NCI-H460 (cell line): ENCODE measurements at regions not wholly inside any gene's neighbourhood (a gene's known extent, or its start where the extent isn't known, plus 50 kb on each side); places are given as distances from the start of the nearest gene placed in this dataset.

ENCODE experiments used
- DNase-seq: peaks from one replicate; pipeline ENCODE4 v3.0.0-alpha.2; 2016; ENCODE audit warnings: low read depth; ENCODE audit errors: extremely low read depth

DNA sequence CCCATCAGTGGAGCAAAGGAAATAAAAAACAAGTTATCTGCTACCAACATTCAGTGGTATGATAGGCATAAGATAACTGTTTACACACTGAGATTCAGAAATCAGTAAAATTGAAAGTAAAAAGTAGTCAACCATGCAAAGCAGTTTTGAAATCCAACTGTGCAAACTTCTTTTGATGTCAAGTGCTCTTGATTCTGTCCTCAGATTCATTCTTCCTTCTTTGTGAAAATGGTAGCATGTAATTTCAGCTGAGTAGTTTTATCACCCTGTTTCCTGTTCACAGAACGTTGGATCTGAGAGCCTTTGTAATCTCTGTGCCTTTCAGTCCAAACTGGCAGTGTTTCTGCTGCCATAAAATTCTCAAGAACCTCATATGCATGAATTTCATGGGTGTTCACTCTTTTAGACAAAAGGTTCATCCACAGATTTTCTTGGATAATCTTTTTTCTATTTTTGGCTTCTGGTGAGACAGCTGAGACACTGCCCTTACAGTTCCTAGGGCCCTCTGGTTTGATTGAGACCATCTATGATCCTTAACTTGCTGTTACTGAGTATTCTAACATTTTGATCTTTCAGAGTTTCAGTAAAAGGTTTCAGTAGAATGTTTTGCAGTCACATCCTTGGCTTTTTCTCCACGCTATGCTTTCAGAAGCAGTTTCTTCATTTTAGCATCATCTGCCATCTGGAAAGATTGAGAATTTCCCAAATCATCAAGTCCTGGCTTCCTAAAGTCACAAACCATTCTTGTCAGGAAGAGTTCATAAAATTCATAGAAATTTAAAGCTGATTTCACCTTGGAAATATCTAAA lies 272.3 kb upstream of the EPHA4 start:
- DNase-seq = no peak

DNA sequence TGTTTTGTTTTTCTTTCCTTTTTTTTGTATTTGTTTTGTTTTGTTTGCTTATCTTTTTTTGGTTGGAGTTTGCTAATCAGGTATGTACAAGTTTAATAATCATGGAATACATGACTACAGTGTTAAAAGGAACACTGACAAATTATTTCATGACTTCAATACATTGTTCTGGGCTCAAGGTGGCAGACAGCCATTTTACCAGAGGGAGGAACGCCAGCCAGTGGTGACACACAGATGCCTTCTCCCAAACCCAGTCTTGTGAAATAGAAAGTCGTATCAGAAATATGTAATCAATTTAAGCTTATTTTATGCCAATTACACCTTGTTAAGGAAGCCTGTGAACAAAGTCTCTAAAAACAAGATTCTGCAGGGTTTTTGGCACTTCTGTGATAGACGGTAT lies 264.0 kb upstream of the EPHA4 start:
- DNase-seq = no peak

DNA sequence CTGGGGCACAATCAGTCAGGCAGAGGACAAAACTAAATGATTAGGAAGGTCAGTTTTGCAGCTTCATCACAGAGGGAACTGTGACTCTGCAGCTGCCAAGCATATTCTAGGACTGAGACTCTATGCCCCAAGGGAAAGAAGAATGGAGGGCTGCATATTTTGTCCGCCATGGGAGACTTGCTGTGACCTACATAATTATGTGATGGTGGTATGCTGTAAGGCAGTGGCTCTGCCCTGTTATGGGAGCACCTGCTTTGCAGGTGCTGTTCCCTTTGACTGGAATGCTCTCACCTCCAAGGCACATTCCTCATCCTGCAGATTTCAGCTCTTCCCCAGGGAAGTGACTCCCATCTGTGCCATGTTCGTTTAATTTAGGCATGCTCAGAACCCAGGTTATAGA lies 261.9 kb upstream of the EPHA4 start:
- no peak for DNase-seq

DNA sequence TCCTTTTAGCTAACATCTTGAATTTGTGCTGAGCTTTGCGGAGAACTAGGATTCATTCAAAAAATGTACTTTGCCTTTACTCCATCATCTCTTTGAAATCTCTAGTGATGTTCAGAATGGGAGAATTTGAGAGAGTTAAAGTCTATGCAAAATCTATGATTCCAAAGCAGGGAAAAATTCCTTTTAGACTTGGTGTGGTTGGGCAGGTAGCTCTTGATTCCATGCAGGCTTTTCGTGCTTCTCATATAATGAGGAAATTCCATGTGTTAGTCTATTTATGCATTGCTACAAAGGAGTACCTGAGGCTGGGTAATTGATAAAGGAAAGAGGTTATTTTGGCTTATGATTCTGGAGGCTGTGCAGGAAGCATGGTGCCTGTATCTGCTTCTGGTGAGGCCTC lies 258.9 kb upstream of the EPHA4 start:
- no peak for DNase-seq

DNA sequence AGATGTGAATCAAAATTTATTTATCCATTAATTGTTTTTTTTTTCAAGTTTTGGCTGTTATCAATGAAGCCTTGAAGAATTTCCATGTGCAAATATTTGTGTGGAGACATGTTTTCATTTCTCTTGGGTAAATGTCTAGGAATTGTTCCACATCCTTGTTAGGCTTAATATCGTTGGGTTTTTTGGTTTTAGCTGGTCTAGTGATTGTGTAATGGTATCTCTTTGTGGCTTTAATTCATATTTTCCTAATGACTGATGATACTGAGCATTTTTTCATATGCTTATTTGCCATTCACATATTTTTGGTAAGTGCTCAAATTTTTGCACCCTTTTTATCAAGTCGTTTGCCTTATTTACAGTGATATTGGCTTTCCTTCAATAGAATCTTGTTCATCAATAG lies 250.3 kb upstream of the EPHA4 start:
- no peak for DNase-seq

DNA sequence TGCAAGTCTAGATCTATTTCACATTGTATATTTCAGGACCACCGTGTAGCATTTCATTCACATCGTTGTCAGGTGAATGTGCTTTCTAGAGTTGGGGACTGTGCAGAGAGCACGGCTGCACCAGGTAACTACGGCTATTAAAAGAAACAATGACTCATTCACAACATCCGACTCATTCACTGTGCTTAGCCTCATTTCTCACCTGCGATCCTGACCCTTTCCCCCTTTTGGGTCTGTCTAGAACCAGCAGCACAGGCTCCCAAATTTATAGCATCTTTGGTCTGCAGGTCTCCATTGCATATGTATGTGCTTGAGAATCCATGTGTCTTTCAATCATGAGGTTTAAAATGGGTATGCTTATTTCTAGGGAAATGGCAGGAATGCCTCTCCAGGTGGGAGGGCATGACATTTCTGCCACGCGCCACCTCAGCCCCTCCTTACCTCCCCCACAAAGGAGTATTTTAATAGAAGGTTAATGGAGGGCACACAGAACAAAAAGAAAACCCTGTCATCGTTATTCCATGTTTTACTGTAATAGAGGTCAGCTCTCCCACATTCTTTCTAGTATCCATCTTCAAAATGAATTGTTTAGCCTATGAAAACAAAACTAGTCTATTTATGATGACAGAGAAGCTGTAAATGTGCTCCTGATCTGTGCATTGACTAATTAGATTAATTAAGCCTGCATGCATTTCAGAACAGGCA lies 246.7 kb upstream of the EPHA4 start:
- no peak for DNase-seq

DNA sequence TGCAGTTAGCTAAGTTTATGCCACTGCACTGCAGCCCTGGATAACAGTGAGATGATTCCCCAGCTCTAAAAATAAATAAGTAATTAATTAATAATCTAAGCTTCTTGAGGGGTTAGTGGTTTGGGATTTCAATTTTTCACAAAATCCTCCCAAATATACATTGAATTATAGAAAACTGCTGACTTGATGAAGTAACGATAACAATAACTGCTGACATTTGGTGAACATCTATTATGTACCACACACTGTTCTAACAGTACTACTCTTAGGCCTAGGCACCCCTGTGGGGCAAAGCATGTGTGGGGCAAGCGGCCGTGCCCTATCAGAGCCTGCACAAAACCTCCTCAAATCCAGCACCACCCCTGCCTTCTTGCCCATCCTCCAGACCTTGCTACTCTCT lies 245.8 kb upstream of the EPHA4 start:
- no peak for DNase-seq

DNA sequence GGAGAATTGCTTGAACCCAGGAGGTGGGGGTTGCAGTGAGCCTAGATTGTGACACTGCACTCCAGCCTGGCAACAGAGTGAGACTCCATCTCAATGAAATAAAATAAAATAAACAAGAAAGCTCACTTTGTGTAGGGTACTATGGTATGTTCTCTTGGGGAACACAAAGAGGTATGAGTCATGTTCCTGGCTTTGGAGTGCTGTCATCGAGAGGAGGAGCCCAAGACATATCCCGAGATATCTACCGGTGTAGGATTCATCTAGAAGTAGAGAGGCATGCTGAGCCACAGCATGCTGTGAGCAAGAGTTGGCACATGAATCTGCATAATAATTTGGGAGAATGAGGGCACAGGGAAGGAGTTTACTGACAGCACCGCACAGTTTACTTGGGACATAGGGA lies 244.9 kb upstream of the EPHA4 start:
- no peak for DNase-seq

DNA sequence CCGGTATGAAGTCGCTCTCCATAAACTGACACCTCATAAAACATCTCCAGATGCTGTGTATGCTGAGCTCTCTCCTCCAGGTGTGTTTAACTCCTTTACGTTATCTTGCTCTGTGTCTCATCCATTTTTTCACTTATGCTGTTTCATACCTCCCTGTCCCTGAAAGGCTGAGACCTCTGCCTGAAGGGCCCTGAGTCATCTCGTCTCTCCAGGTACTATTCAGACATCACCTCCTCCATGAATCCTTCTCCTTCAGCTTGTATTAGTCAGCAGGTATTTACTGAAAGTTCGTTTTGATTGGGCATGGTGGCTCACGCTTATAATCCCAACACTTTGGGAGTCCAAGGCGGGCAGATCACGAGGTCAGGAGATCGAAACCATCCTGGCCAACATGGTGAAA lies 244.5 kb upstream of the EPHA4 start:
- DNase-seq = no peak

DNA sequence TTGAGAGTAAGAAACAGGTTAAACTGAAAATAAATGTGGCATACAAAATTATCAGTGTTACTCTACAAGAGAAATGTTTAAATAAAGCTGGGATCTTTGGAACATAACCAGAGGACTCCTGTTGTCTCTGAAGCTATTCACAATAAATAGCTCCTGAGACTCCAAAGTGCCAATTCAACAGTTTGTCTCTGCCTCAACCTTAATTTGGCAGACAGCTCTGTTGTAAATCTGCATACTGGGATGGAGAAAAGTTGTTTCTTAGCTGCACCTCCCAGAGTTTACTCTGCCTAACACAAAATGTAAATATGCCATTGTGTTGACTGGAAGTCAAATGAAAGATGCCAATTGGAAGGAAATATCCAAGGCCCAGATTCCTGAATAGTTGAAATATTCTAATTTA lies 238.5 kb upstream of the EPHA4 start:
- DNase-seq = no peak

DNA sequence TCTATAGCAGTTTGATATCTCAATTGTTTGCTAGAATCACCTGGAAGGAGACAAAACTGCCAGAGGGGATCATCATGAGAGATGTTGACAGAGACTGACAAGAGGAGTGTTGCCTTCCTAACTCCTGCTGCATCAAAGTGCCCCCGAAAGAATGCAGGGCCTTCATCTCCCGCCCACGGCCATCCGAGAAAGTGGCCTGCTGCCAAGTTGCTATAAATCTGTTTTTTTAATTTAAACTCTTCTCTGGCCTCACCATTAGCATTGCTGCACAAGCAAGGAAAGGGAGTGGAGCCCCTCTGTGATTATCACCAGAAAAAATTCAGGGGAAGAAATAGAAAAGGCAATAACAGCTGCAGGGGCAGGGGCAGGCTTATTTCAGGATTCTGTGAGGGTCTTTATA lies 238.1 kb upstream of the EPHA4 start:
- no peak for DNase-seq

DNA sequence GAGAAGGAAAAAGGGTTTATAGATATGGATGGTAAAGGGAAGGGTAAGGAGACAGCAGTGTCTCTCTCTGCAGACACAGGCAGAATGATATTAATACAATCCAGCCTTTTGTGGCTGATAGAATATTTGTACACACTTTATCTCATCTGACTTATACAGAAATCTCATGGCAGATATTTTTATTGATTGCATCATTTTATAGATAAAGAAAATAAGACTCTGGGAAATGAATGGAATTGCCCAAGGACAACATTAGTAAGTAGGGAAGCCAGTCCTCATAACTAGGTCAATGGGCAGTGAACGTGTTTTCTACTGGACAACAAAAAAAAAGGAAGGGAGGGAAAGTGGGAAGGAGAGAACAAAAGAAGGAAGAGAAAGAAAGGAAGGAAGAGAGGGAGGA lies 236.4 kb upstream of the EPHA4 start:
- DNase-seq = no peak

DNA sequence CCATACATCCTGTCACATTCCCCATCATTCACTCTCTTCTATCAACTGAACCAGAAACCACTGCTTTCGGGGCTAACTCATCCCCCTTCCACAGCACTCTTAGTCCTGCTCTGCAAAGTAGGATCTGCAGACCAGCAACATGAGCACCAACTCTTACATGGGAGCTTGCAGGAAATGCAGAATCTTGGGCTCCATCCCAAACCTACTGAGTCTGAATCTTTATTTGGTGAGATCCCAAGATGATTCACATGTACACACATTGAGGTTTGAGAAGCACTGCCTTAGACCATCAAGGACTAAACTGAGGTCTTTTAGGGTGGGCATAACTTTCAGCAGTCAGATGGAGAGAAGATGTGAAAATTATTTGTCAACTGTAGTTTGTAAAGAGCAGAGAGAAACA lies 235.6 kb upstream of the EPHA4 start:
- no peak for DNase-seq

DNA sequence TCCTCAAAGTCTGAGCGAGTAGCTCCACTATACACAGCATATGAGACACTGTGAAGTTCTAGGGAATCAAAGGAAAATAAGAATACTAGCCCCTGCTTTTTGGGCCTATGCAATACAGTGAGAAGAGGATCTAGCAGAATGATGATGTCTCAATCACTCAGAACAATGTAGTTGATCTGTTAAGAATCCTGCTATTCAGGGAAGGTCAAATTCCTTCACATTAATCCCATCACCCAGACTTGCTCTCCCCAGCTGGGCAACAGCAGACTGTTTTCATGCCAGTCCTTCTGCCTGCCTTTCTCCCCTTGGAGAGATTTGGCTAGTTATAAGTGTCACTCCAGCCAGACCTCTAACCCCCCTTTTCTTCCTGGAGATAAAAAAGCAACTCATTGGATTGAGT lies 230.0 kb upstream of the EPHA4 start:
- DNase-seq = no peak

DNA sequence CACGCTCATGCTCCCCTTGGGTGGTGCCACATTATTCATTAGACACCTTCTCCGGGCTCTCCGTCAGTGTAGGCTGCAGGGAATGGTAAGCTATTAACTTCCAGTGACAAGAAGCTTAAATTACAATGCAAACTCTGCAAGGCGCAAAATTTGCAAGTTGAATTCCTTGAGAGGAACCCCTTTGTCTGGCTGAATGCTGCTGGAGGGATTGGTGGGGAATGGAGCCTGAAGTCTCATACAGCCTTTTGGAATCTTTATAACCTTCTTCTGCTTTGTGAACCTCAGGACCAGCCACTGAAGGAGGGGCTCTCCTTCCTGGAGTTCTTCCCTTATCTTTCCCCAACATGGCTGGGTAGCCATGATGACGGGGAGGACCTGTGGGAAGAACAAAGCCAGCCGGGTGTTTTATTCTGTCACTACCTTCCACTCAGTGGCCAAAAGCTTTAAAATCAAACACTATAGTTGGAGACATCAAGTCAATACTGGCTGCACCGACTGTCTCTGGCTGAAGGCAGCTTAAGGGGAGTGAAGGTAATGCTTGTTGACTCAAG lies 220.9 kb upstream of the EPHA4 start:
- DNase-seq = no peak

DNA sequence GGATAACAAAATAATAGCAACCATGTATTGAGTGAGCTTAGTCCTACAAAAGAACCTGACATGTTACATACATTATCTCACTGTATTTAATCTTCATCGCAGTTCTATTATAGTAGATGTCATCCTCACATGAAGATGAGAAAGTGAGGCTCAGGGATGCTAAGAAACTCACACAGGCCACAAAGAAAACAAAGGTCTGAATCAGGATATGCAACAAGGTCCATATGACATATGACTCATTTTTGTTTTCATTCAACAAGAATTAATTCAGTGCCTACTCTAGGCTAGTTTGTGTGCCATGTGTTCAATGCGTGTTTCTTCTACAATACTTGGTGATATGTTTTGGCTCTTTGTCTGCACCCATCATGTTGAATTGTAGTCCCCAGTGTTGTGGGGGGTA lies 219.7 kb upstream of the EPHA4 start:
- DNase-seq = no peak

DNA sequence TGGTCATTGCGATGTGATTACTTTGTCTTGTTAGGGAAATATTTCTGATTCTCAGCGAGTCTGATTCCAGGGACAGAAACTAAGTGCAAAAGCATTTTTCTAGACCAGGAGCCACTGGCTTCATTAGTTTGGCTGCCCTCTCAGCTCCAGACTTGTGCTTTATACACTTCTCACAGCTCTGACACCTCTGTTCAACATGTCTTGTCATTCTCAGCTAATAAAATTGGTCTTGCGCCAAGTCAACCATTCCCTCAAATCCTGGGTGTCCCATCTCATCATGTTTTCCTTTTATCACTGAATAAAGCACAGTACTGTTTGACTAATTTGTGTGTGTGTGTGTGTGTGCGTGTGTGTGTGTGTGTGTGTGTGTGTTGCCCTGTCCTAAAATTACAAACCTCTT lies 215.5 kb upstream of the EPHA4 start:
- DNase-seq = no peak

DNA sequence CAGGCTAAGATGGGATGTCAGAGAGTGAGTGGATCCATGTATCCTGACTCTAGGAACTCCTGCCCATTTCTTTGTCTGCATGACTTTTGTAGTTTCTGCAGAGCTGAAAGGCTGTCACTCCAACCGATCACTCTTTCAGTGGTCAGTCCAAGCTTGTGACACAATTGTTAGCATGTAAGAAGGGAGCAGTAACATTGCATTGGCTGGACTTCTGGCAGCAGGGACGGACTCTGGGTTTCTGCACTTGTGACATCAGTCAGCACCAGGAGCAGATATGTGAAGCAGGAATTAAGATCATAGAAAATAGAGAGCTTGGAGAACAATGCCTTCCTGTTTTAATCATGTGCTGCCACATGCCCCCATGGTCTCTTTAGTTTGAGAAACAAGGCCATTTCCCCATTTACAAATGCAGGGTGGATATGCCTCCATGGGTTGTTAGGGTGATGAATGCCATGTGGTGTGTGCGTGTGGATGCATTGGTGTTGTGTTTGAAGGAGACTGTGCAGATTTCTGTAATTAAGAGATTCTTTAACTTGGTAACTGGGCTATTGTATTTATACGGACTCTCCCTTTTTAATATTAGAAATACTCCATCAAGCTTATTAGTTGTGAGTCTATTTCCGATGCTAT lies 214.3 kb upstream of the EPHA4 start:
- no peak for DNase-seq

DNA sequence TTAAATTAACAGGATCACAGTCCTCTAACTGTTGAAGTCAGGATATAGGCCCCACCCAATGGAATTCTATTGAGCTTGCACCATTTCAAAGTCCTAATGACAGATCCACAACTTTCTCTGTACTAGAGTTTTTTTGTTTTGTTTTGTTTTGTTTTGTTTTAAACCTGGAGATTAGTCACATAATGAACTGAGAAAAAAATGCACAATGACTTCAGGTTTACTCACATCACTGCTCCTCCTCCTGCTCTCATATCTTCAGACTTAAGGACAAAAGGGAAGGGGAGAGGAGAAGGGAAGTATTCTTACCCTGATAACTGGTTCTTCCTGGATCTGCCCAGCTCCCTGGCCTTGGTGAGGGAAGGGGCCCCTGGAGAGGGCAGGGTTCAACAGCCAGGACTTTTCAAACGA lies 208.2 kb upstream of the EPHA4 start:
- no peak for DNase-seq

DNA sequence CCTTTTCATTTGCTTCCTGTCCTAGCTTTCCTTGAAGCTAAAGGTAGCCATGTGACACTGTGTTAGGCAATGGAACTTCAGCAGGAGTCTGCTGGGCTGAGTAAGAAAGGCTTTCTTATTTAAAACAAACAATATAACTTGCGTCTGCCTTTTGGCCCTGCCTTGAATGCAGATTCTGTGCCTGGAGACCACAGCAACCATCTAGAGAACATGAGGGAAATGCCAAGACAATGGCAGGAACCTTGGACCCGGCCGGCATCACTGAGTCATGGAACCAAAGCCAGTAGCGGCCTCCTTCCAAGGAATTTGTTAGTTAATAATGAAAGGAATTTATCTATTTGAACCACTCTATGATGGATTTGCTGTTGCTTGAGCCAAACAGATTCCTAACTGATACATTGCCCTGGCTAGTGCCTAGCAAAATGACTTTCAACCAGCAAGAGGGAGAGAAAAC lies 207.5 kb upstream of the EPHA4 start:
- no peak for DNase-seq

DNA sequence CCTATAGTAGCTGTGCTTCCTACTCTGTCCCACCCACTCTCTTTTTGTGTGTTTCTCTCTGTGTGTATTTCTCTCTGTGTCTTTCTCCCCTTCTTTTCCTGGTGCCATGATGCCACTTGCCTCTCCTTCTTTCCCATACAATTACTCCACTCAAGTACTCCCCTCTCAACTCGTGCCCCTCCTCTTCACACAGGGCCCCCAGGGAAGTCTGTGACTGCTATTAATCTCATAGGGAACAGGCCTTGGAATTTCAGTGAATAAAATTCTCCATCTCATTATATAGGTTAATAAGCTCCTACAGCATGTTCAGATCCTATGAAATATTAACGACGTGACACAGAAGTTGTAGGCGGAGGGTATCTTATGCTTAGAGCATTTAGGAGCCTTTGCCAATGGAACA lies 205.9 kb upstream of the EPHA4 start:
- no peak for DNase-seq

DNA sequence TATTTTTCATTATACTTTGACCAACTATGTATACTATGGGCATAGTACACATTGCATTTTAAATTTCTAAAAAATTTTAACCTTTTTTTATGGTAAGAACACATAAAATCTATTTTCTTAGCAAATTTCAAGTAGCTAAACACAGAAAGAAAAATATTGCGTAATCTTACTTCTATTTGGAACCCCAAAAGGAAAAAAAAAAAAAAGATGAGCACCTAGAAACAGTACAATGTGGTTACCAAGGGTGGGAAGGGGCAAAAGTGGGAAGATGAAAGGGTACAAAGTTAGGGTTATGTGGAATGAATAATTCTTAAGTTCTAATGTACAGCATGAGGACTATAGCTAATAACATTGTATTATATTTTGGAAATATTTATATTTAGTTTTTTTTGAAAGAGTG lies 205.0 kb upstream of the EPHA4 start:
- no peak for DNase-seq
